HepG2 (cell line): ENCODE measurements at regions not wholly inside any gene's neighbourhood (a gene's known extent, or its start where the extent isn't known, plus 50 kb on each side); places are given as distances from the start of the nearest gene placed in this dataset.

Experiments used
- ATAC-seq: fragments of 200-7000 bp; cut with Tn5 transposase; 3 replicates; pipeline ENCODE4 v1.9.1; 2020; ENCODE audit warnings: mild to moderate bottlenecking, moderate library complexity
- BruUV-seq: library from RNA; stranded (reverse); fragments of 400-500 nt; replicated peaks from 2 replicates; lab custom pipeline; 2021; lab: Mats Ljungman, UMichigan
- CTCF ChIA-PET: fragments of 300-600 bp; formaldehyde crosslinking; extraction: SDS; loops from one replicate; lab custom pipeline; 2021; ENCODE audit warnings: low total read pairs, inconsistent platforms, low intra/inter-chr PET ratio; lab: Yijun Ruan, JAX
- POLR2A ChIA-PET: fragments of 350-600 bp; sonication (Branson Sonifier 250); formaldehyde crosslinking; loops from one replicate; lab custom pipeline; 2020; ENCODE audit warnings: antibody characterized with exemption, inconsistent platforms; lab: Yijun Ruan, JAX
- DNase-seq: peaks from one replicate; pipeline ENCODE4 v3.0.0-alpha.2; 2015; ENCODE audit warnings: low spot score
- FAIRE-seq: peaks from 3 replicates; lab custom pipeline; 2011; peaks lifted over from hg19 to GRCh38; lab: Jason Lieb, UNC
- H2AFZ ChIP-seq: one replicate; pipeline ENCODE4 v1.6.1; 2011; ENCODE audit warnings: low read length, inconsistent platforms
- H3K27ac ChIP-seq: fragments of 300-600 bp; 3 replicates; pipeline ENCODE4 v1.8.0; 2011; ENCODE audit warnings: mixed run types, mild to moderate bottlenecking, mixed read lengths, low read length, inconsistent platforms; ENCODE audit not compliant: insufficient read depth; ENCODE audit errors: extremely low read length
- H3K27me3 ChIP-seq, 2 experiments: fragments of 200-600 bp in 1 of 2; 2 replicates in 1 of 2; 3 replicates in 1 of 2; pipeline versions ENCODE4 v1.6.0 to v1.8.0; 2011; ENCODE audit warnings: low read length in 2 of 2, mild to moderate bottlenecking in 2 of 2, moderate library complexity in 2 of 2, inconsistent platforms in 1 of 2; ENCODE audit not compliant: insufficient read depth in 2 of 2, control insufficient read depth in 1 of 2
- H3K36me3 ChIP-seq, 2 experiments: fragments of 200-600 bp in 1 of 2; replicated peaks in 1 of 2; 2 replicates in 1 of 2; 3 replicates in 1 of 2; pipeline versions ENCODE4 v1.5.1 to v1.8.0; 2011; ENCODE audit warnings: low read length in 2 of 2, inconsistent platforms in 1 of 2; ENCODE audit not compliant: insufficient read depth in 2 of 2, control insufficient read depth in 1 of 2
- H3K4me1 ChIP-seq: 2 replicates; pipeline ENCODE4 v1.5.1; 2012; ENCODE audit warnings: low read length, inconsistent platforms; ENCODE audit not compliant: insufficient read depth
- H3K4me2 ChIP-seq: 2 replicates; pipeline ENCODE4 v1.6.0; 2011; ENCODE audit warnings: low read depth, low read length, inconsistent platforms
- H3K4me3 ChIP-seq, 3 experiments: fragments of 200-600 bp in 1 of 3; sonication (generic), shearing (Covaris generic) in 1 of 3; replicated peaks in 1 of 3; 2 replicates each; pipeline ENCODE4 v1.5.1; 2011 to 2016; ENCODE audit warnings: low read length in 3 of 3, inconsistent platforms in 2 of 3, low read depth in 2 of 3, mild to moderate bottlenecking in 2 of 3, control low read depth in 1 of 3, mixed read lengths in 1 of 3; ENCODE audit not compliant: insufficient read depth in 1 of 3
- H3K79me2 ChIP-seq: one replicate; pipeline ENCODE4 v1.6.1; 2011; ENCODE audit warnings: low read length, inconsistent platforms; ENCODE audit not compliant: insufficient read depth
- H3K9ac ChIP-seq: 2 replicates; pipeline ENCODE4 v1.6.0; 2011; ENCODE audit warnings: mild to moderate bottlenecking, low read depth, low read length, inconsistent platforms; ENCODE audit not compliant: insufficient read depth
- H3K9me3 ChIP-seq: 2 replicates; pipeline ENCODE4 v1.5.1; 2012; ENCODE audit warnings: mild to moderate bottlenecking, low read length
- H4K20me1 ChIP-seq: 2 replicates; pipeline ENCODE4 v1.6.0; 2011; ENCODE audit warnings: inconsistent platforms, mild to moderate bottlenecking, low read length, moderate library complexity; ENCODE audit not compliant: insufficient read depth
- CBFB ChIP-seq: sonication (generic); formaldehyde crosslinking; IDR thresholded peaks from 2 replicates; pipeline ENCODE4 v1.4.0; 2020; ENCODE audit warnings: missing genetic modification reagents
- HOXA7 ChIP-seq: sonication (generic); formaldehyde crosslinking; IDR thresholded peaks from 2 replicates; pipeline ENCODE4 v1.8.1; 2022; ENCODE audit warnings: mild to moderate bottlenecking, missing genetic modification reagents, moderate library complexity
- ISX ChIP-seq: sonication (generic); formaldehyde crosslinking; conservative IDR thresholded peaks from 2 replicates; pipeline ENCODE4 v1.5.0; 2020; ENCODE audit warnings: missing genetic modification reagents
- MEIS1 ChIP-seq: sonication (generic); formaldehyde crosslinking; IDR thresholded peaks from 2 replicates; pipeline ENCODE4 v1.9.0; 2021; ENCODE audit warnings: mild to moderate bottlenecking, missing genetic modification reagents, moderate library complexity, borderline replicate concordance
- MYPOP ChIP-seq: sonication (generic); formaldehyde crosslinking; IDR thresholded peaks from 2 replicates; pipeline ENCODE4 v1.8.1; 2023; ENCODE audit warnings: mild to moderate bottlenecking, moderate library complexity, missing genetic modification reagents
- NFKB2 ChIP-seq: sonication (generic); formaldehyde crosslinking; IDR thresholded peaks from 2 replicates; pipeline ENCODE4 v1.4.0; 2020; ENCODE audit warnings: missing genetic modification reagents, borderline replicate concordance
- PCBP2 ChIP-seq: fragments of 200-400 bp; formaldehyde crosslinking; optimal IDR thresholded peaks from 2 replicates; pipeline ENCODE3; 2018; ENCODE audit warnings: low read length, low read depth; ENCODE audit not compliant: poor library complexity, severe bottlenecking
- REST ChIP-seq, 2 experiments: IDR thresholded peaks; 2 replicates each; pipeline ENCODE4 v1.6.1; 2011 to 2012; ENCODE audit warnings: low read length in 2 of 2, borderline replicate concordance in 1 of 2, low read depth in 1 of 2, mild to moderate bottlenecking in 1 of 2, moderate library complexity in 1 of 2
- SP2 ChIP-seq: sonication (generic); formaldehyde crosslinking; IDR thresholded peaks from 2 replicates; pipeline ENCODE4 v1.5.1; 2020; ENCODE audit warnings: mild to moderate bottlenecking, missing genetic modification reagents
- TCF7 ChIP-seq: sonication (generic); IDR thresholded peaks from 2 replicates; pipeline ENCODE4 v1.6.1; 2016; ENCODE audit warnings: antibody characterized with exemption, low read depth
- TEAD3 ChIP-seq: optimal IDR thresholded peaks from 2 replicates; pipeline ENCODE3; 2016; ENCODE audit warnings: borderline replicate concordance
- WIZ ChIP-seq: sonication (generic); formaldehyde crosslinking; IDR thresholded peaks from 2 replicates; pipeline ENCODE4 v1.5.1; 2020; ENCODE audit warnings: mild to moderate bottlenecking, missing genetic modification reagents
- ZNF207 ChIP-seq: fragments of 450-650 bp; IDR thresholded peaks from 2 replicates; pipeline ENCODE4 v1.6.1; 2016; ENCODE audit warnings: antibody characterized with exemption, borderline replicate concordance
- ZNF251 ChIP-seq: sonication (generic); formaldehyde crosslinking; IDR thresholded peaks from 2 replicates; pipeline ENCODE4 v1.9.0; 2021; ENCODE audit warnings: mild to moderate bottlenecking, missing genetic modification reagents
- ZNF317 ChIP-seq: sonication (generic); formaldehyde crosslinking; IDR thresholded peaks from 2 replicates; pipeline ENCODE4 v1.5.0; 2020; ENCODE audit warnings: mild to moderate bottlenecking, missing genetic modification reagents
- ZNF337 ChIP-seq: sonication (generic); formaldehyde crosslinking; IDR thresholded peaks from 2 replicates; pipeline ENCODE4 v1.5.1; 2020; ENCODE audit warnings: missing genetic modification reagents, low read depth, mild to moderate bottlenecking, borderline replicate concordance
- ZNF33A ChIP-seq: sonication (generic); formaldehyde crosslinking; IDR thresholded peaks from 2 replicates; pipeline ENCODE4 v1.5.1; 2020; ENCODE audit warnings: missing genetic modification reagents, mild to moderate bottlenecking, moderate library complexity, borderline replicate concordance
- ZNF501 ChIP-seq: sonication (generic); formaldehyde crosslinking; IDR thresholded peaks from 2 replicates; pipeline ENCODE4 v1.5.1; 2020; ENCODE audit warnings: mild to moderate bottlenecking, moderate library complexity, missing genetic modification reagents
- ZNF512 ChIP-seq: sonication (generic); formaldehyde crosslinking; IDR thresholded peaks from 2 replicates; pipeline ENCODE4 v1.4.0; 2020; ENCODE audit warnings: mild to moderate bottlenecking, missing genetic modification reagents
- ZSCAN25 ChIP-seq: sonication (generic); formaldehyde crosslinking; IDR thresholded peaks from 2 replicates; pipeline ENCODE4 v1.8.0; 2022; ENCODE audit warnings: mild to moderate bottlenecking, missing genetic modification reagents
- WGBS: methylation state at CpG from one replicate; pipeline ENCODE4 v1.1.6; 2017; ENCODE audit warnings: low lambda C conversion rate; 5-methylcytosine and 5-hydroxymethylcytosine counted together
- in situ Hi-C: cut with HindIII; loops from 2 replicates; pipeline ENCODE4 v1.10.0; 2017; ENCODE audit warnings: low pct_unique_long_range_greater_than_20kb; ENCODE audit not compliant: extremely low pct_ligation_motif_present
- intact Hi-C: fragments of 100-400 bp; cut with micrococcal nuclease; formaldehyde crosslinking; loops from one replicate; pipeline ENCODE4 v1.10.0; 2022; ENCODE audit not compliant: unreplicated experiment

- TF ChIP-seq REST (IDR thresholded peaks at IDR 0.05; ENCODE audit: borderline replicate concordance in 1 of 2, low read depth in 1 of 2, low read length in 2 of 2) (no peak), ZNF317 (CRISPR knock-in tag) (no peak), ISX (CRISPR knock-in tag) (no peak), ZNF512 (CRISPR knock-in tag) (no peak)
Measured at GRCh38 chr18:33934258-33934657, 290.5 kb downstream of the NOL4 start (continued).

GRCh38 chr18:33928231-33928630 lies 296.5 kb downstream of the NOL4 start:
- Histone ChIP-seq H3K9ac (no peak overlapping the region), H2AFZ (no peak overlapping the region), H3K27ac (no peak overlapping the region), H3K79me2 (no peaks in the 10 kb centered on the region), H3K4me1 (no peaks in the 10 kb centered on the region), H3K4me2 (no peak overlapping the region), H4K20me1 (no peaks in the 10 kb centered on the region), H3K9me3 (peaks cover 4% of the 10 kb centered on the region; the same call in 1 of the 2 replicates), H3K4me3 (no peak overlapping the region), H3K36me3 (no peaks in the 10 kb centered on the region), H3K27me3 (no peaks in the 10 kb centered on the region)
- ChIA-PET POLR2A (no interaction called here), CTCF (no interaction called here)
- ATAC-seq (no peak), DNase-seq (no peak), FAIRE-seq (no peak)
- intact Hi-C loops, result no loop called here
- WGBS, result 49% methylated on average over 3 of the region's 3 CpGs
- BruUV-seq, result no TSS peak
- in situ Hi-C loops, result no loop called here
- TF ChIP-seq MYPOP (CRISPR knock-in tag), result no peak
- no peak for TF ChIP-seq ZNF251 (CRISPR knock-in tag)
- TF ChIP-seq NFKB2 (CRISPR knock-in tag), result no peak
- TF ChIP-seq WIZ, result no peak
- no peak for TF ChIP-seq HOXA7 (CRISPR knock-in tag)
- no peak for TF ChIP-seq MEIS1 (CRISPR knock-in tag)
- TF ChIP-seq ZNF33A (CRISPR knock-in tag), result no peak
- TF ChIP-seq ZNF207, result no peak
- no peak for TF ChIP-seq TCF7
- TF ChIP-seq ZSCAN25 (CRISPR knock-in tag), result no peak
- no peak for TF ChIP-seq ZNF337 (CRISPR knock-in tag)
- no peak for TF ChIP-seq CBFB (CRISPR knock-in tag)
- no peak for TF ChIP-seq PCBP2
- TF ChIP-seq ZNF501 (CRISPR knock-in tag), result no peak
- TF ChIP-seq SP2 (CRISPR knock-in tag), result no peak
- TF ChIP-seq TEAD3 (CRISPR knock-in tag), result no peak
